Endothelial cell of umbilical vein (primary cell): ENCODE measurements at regions not wholly inside any gene's neighbourhood (a gene's known extent, or its start where the extent isn't known, plus 50 kb on each side); places are given as distances from the start of the nearest gene placed in this dataset.

Experiments
- BruUV-seq: library from RNA; stranded (reverse); fragments of 400-500 nt; replicated peaks from 2 replicates; lab custom pipeline; 2021; lab: Mats Ljungman, UMichigan
- CTCF ChIA-PET: fragments of 300-600, 350-600 bp; sonication (Branson Sonifier 250); formaldehyde crosslinking; loops from one replicate; lab custom pipeline; 2021; ENCODE audit warnings: antibody characterized with exemption, inconsistent platforms; lab: Charles Lee
- POLR2A ChIA-PET: fragments of 300-600, 350-600 bp; sonication (Branson Sonifier 250); formaldehyde crosslinking; loops from one replicate; lab custom pipeline; 2021; ENCODE audit warnings: antibody characterized with exemption, inconsistent platforms; lab: Charles Lee
- DNase-seq: peaks from one replicate; pipeline ENCODE4 v3.0.0-alpha.2; 2011; ENCODE audit warnings: low read depth, low spot score
- FAIRE-seq: peaks from 2 replicates; lab custom pipeline; 2011; peaks lifted over from hg19 to GRCh38; lab: Jason Lieb, UNC
- H2AFZ ChIP-seq: 2 replicates; pipeline ENCODE4 v1.6.0; 2012; ENCODE audit warnings: low read depth, low read length, control low read depth, inconsistent platforms
- H3K27ac ChIP-seq: 2 replicates; pipeline ENCODE4 v1.5.1; 2011; ENCODE audit warnings: low read depth, mild to moderate bottlenecking, control low read depth, low read length, moderate library complexity; ENCODE audit not compliant: insufficient read depth
- H3K27me3 ChIP-seq, 2 experiments: 2 replicates each; pipeline versions ENCODE4 v1.6.0 to v1.6.1; 2011; ENCODE audit warnings: low read length in 2 of 2, mixed read lengths in 1 of 2; ENCODE audit not compliant: control insufficient read depth in 2 of 2, insufficient read depth in 2 of 2
- H3K36me3 ChIP-seq, 2 experiments: 2 replicates in 1 of 2; 3 replicates in 1 of 2; pipeline ENCODE4 v1.5.1; 2011; ENCODE audit warnings: low read length in 2 of 2, mild to moderate bottlenecking in 1 of 2, moderate library complexity in 1 of 2; ENCODE audit not compliant: control insufficient read depth in 2 of 2, insufficient read depth in 2 of 2; ENCODE audit errors: extremely low read depth in 1 of 2
- H3K4me1 ChIP-seq: 3 replicates; pipeline ENCODE4 v1.5.1; 2011; ENCODE audit warnings: mild to moderate bottlenecking, low read length; ENCODE audit not compliant: control insufficient read depth, insufficient read depth; ENCODE audit errors: extremely low read depth
- H3K4me2 ChIP-seq: 2 replicates; pipeline ENCODE4 v1.6.1; 2011; ENCODE audit warnings: low read length, control low read depth, mixed read lengths; ENCODE audit not compliant: insufficient read depth
- H3K4me3 ChIP-seq, 3 experiments: fragments of 200-600 bp in 1 of 3; sonication (generic), shearing (Covaris generic) in 1 of 3; replicated peaks in 1 of 3; 2 replicates each; pipeline ENCODE4 v1.5.1; 2011 to 2016; ENCODE audit warnings: control low read depth in 3 of 3, low read length in 3 of 3, mild to moderate bottlenecking in 2 of 3, inconsistent platforms in 1 of 3, low read depth in 1 of 3, moderate library complexity in 1 of 3; ENCODE audit not compliant: insufficient read depth in 1 of 3
- H3K79me2 ChIP-seq: 2 replicates; pipeline ENCODE4 v1.6.0; 2012; ENCODE audit warnings: low read length, inconsistent platforms; ENCODE audit not compliant: control insufficient read depth, insufficient read depth
- H3K9ac ChIP-seq: replicated peaks from 2 replicates; pipeline ENCODE3; 2011; ENCODE audit warnings: low read length, control low read depth; ENCODE audit not compliant: insufficient read depth; ENCODE audit errors: extremely low read depth
- H3K9me1 ChIP-seq: replicated peaks from 3 replicates; pipeline ENCODE4 v1.6.0; 2011; ENCODE audit warnings: mild to moderate bottlenecking, low read length; ENCODE audit not compliant: control insufficient read depth, insufficient read depth; ENCODE audit errors: extremely low read depth
- H3K9me3 ChIP-seq: replicated peaks from 2 replicates; pipeline ENCODE4 v1.5.1; 2012; ENCODE audit warnings: low read length, inconsistent platforms; ENCODE audit not compliant: control insufficient read depth, insufficient read depth
- H4K20me1 ChIP-seq: replicated peaks from 2 replicates; pipeline ENCODE3; 2011; ENCODE audit warnings: mild to moderate bottlenecking, low read length; ENCODE audit not compliant: control insufficient read depth, insufficient read depth; ENCODE audit errors: extremely low read depth
- EZH2 ChIP-seq: IDR thresholded peaks from 2 replicates; pipeline ENCODE4 v1.6.1; 2012; ENCODE audit warnings: borderline replicate concordance, low read depth, mild to moderate bottlenecking, moderate library complexity, low read length, inconsistent platforms; ENCODE audit not compliant: severe bottlenecking
- FOS ChIP-seq: IDR thresholded peaks from 2 replicates; pipeline ENCODE4 v1.6.1; 2011; ENCODE audit warnings: mild to moderate bottlenecking, low read length, moderate library complexity, borderline replicate concordance; ENCODE audit not compliant: insufficient read depth
- GATA2 ChIP-seq: IDR thresholded peaks from 2 replicates; pipeline ENCODE4 v1.7.0; 2011; ENCODE audit warnings: low read depth, mild to moderate bottlenecking, moderate library complexity, mixed read lengths, low read length; ENCODE audit not compliant: insufficient read length, insufficient read depth
- JUN ChIP-seq: IDR thresholded peaks from 2 replicates; pipeline ENCODE4 v1.6.1; 2011; ENCODE audit warnings: borderline replicate concordance, low read depth; ENCODE audit not compliant: insufficient read length, insufficient read depth
- MYC ChIP-seq: IDR thresholded peaks from one replicate; pipeline ENCODE4 v1.6.1; 2011; ENCODE audit warnings: mild to moderate bottlenecking, low read depth, low read length
- POLR2A ChIP-seq: IDR thresholded peaks from 2 replicates; pipeline ENCODE4 v1.6.1; 2012; ENCODE audit warnings: low read depth, mild to moderate bottlenecking, control low read depth, low read length
- POLR2AphosphoS5 ChIP-seq: IDR thresholded peaks from 2 replicates; pipeline ENCODE4 v1.6.1; 2012; ENCODE audit warnings: low read depth, mild to moderate bottlenecking, control low read depth, low read length, moderate library complexity; ENCODE audit not compliant: insufficient read depth
- dilution Hi-C: fragments of 300-500 bp; cut with MboI; formaldehyde crosslinking; loops from one replicate; pipeline ENCODE4 v1.15.0; 2019; ENCODE audit warnings: low sequenced_read_pairs; ENCODE audit not compliant: extremely low pct_ligation_motif_present
- intact Hi-C: fragments of 100-400 bp; cut with micrococcal nuclease; formaldehyde crosslinking; loops from one replicate; pipeline ENCODE4 v1.10.0; 2022
- TF ChIP-seq, protein P1 (sequence below), 2 donors: IDR thresholded peaks; 1 replicate in 1 of 2; 2 replicates in 1 of 2; pipeline ENCODE4 v1.5.1; 2011; ENCODE audit warnings: low read length in 2 of 2, mild to moderate bottlenecking in 2 of 2, moderate library complexity in 2 of 2, control low read depth in 1 of 2, inconsistent platforms in 1 of 2, low read depth in 1 of 2; ENCODE audit not compliant: insufficient read depth in 1 of 2; ENCODE audit errors: extremely low read depth in 1 of 2
- TF ChIP-seq, protein P2 (sequence below): IDR thresholded peaks from 2 replicates; pipeline ENCODE4 v1.6.1; 2011; ENCODE audit not compliant: insufficient read depth, insufficient read length

DNA sequence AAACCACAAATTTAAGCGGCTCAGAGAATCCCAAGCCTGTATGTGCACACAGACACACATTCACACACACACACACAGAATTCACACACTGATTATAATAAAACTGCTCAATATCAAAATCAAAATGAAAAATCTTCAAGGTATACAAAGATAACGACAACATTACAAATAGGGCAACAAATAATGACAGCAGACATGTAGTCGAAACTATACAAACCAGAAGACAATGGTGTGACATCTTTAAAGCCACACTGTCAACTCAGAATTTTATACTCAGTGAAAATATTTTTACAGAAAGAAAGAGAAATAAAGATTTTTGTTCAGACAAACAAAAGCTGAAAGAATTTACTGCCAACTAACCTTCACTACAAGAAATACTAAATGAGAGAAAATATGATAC, 333.4 kb downstream of the INSIG2 start:
- Histone ChIP-seq H4K20me1 (no peaks in the 10 kb centered on the region), H3K9ac (no peak overlapping the region), H3K36me3 (no peaks in the 10 kb centered on the region), H3K27me3 (no peaks in the 10 kb centered on the region), H3K4me3 (no peak overlapping the region), H3K27ac (no peak overlapping the region), H3K4me1 (no peaks in the 10 kb centered on the region), H3K9me3 (no peaks in the 10 kb centered on the region), H2AFZ (no peak overlapping the region), H3K79me2 (no peaks in the 10 kb centered on the region), H3K4me2 (no peak overlapping the region), H3K9me1 (no peaks in the 10 kb centered on the region)
- ChIA-PET POLR2A (no interaction called here), CTCF (no interaction called here)
- no TSS peak for BruUV-seq
- TF ChIP-seq MYC (no peak), JUN (no peak), GATA2 (no peak), POLR2A (no peak), POLR2AphosphoS5 (no peak), FOS (no peak), EZH2 (no peak)
- TF ChIP-seq, protein P1, sequence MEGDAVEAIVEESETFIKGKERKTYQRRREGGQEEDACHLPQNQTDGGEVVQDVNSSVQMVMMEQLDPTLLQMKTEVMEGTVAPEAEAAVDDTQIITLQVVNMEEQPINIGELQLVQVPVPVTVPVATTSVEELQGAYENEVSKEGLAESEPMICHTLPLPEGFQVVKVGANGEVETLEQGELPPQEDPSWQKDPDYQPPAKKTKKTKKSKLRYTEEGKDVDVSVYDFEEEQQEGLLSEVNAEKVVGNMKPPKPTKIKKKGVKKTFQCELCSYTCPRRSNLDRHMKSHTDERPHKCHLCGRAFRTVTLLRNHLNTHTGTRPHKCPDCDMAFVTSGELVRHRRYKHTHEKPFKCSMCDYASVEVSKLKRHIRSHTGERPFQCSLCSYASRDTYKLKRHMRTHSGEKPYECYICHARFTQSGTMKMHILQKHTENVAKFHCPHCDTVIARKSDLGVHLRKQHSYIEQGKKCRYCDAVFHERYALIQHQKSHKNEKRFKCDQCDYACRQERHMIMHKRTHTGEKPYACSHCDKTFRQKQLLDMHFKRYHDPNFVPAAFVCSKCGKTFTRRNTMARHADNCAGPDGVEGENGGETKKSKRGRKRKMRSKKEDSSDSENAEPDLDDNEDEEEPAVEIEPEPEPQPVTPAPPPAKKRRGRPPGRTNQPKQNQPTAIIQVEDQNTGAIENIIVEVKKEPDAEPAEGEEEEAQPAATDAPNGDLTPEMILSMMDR (IDR thresholded peaks at IDR 0.05; ENCODE audit: extremely low read depth in 1 of 2, insufficient read depth in 1 of 2, low read depth in 1 of 2, low read length in 2 of 2) = no peak
- TF ChIP-seq, protein P2, sequence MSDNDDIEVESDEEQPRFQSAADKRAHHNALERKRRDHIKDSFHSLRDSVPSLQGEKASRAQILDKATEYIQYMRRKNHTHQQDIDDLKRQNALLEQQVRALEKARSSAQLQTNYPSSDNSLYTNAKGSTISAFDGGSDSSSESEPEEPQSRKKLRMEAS = no peak
- intact Hi-C loops (no loop called here), dilution Hi-C loops (no loop called here)
- FAIRE-seq = no peak
- DNase-seq = no peak
